Ishikawa (cell line): ENCODE measurements at regions not wholly inside any gene's neighbourhood (a gene's known extent, or its start where the extent isn't known, plus 50 kb on each side); places are given as distances from the start of the nearest gene placed in this dataset.

Experiments
- CREB1 ChIP-seq: IDR thresholded peaks from 2 replicates; pipeline ENCODE4 v1.6.1; 2012; ENCODE audit warnings: low read depth
- EGR1 ChIP-seq: IDR thresholded peaks from 2 replicates; pipeline ENCODE4 v1.6.1; 2012
- YY1 ChIP-seq: IDR thresholded peaks from 2 replicates; pipeline ENCODE4 v1.6.1; 2012; ENCODE audit warnings: low read depth
- ZBTB7A ChIP-seq: IDR thresholded peaks from 2 replicates; pipeline ENCODE4 v1.6.1; 2012; ENCODE audit warnings: low read depth
- TF ChIP-seq, protein P1 (sequence below): IDR thresholded peaks from 2 replicates; pipeline ENCODE4 v1.6.1; 2012; ENCODE audit warnings: low read depth, mild to moderate bottlenecking

DNA sequence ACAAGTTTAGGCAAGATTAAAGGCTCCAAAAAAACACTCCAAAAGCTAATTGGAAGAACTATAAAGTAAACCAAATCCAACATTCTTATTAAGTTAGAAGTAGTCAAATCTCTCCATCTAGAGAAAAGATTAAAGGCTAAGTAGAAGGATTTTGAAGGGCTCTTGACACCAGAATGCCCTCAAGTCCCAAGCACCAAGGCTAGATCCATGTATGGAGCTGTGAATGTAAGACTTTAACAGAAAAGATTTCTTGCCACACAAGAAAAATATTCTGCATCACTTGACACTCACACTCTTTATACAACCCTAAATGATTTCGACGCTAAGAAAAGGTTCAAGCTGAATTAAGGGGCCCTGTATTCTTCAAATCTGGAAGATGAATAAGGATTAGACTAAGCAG lies 345.2 kb downstream of the VGLL3 start:
- no peak for TF ChIP-seq EGR1
- TF ChIP-seq, protein P1, sequence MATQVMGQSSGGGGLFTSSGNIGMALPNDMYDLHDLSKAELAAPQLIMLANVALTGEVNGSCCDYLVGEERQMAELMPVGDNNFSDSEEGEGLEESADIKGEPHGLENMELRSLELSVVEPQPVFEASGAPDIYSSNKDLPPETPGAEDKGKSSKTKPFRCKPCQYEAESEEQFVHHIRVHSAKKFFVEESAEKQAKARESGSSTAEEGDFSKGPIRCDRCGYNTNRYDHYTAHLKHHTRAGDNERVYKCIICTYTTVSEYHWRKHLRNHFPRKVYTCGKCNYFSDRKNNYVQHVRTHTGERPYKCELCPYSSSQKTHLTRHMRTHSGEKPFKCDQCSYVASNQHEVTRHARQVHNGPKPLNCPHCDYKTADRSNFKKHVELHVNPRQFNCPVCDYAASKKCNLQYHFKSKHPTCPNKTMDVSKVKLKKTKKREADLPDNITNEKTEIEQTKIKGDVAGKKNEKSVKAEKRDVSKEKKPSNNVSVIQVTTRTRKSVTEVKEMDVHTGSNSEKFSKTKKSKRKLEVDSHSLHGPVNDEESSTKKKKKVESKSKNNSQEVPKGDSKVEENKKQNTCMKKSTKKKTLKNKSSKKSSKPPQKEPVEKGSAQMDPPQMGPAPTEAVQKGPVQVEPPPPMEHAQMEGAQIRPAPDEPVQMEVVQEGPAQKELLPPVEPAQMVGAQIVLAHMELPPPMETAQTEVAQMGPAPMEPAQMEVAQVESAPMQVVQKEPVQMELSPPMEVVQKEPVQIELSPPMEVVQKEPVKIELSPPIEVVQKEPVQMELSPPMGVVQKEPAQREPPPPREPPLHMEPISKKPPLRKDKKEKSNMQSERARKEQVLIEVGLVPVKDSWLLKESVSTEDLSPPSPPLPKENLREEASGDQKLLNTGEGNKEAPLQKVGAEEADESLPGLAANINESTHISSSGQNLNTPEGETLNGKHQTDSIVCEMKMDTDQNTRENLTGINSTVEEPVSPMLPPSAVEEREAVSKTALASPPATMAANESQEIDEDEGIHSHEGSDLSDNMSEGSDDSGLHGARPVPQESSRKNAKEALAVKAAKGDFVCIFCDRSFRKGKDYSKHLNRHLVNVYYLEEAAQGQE: no peak
- no peak for TF ChIP-seq YY1
- TF ChIP-seq ZBTB7A: no peak
- TF ChIP-seq CREB1: no peak
